GM20000 (cell line): ENCODE measurements at regions not wholly inside any gene's neighbourhood (a gene's known extent, or its start where the extent isn't known, plus 50 kb on each side); places are given as distances from the start of the nearest gene placed in this dataset.

Experiments used
- DNase-seq: peaks from one replicate; pipeline ENCODE4 v3.0.0; 2012; ENCODE audit warnings: low spot score
- TF ChIP-seq, protein P1 (sequence below): IDR thresholded peaks from 2 replicates; pipeline ENCODE4 v1.5.1; 2012; ENCODE audit warnings: mild to moderate bottlenecking, control low read depth; ENCODE audit errors: extremely low read depth, missing control alignments

DNA sequence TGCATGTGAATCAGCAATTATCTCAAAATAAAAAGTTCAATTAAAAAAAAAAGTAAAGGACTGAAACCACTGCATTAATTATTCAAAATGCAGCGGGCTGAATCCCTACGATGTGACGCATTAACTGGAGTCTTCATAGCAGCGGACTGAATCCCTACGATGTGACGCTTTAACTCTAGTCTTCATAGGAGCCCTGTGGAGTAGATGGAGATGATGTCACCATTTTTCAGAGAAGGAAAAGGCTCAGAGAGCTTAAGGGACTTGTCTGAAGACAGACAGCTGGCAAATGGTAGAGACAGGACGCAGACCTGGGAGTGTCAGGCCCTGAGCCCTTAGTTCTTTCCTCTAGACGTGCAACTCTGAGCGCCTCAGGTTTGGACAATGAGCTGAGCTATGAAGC lies 168.0 kb upstream of the MYL2 start:
- TF ChIP-seq, protein P1, sequence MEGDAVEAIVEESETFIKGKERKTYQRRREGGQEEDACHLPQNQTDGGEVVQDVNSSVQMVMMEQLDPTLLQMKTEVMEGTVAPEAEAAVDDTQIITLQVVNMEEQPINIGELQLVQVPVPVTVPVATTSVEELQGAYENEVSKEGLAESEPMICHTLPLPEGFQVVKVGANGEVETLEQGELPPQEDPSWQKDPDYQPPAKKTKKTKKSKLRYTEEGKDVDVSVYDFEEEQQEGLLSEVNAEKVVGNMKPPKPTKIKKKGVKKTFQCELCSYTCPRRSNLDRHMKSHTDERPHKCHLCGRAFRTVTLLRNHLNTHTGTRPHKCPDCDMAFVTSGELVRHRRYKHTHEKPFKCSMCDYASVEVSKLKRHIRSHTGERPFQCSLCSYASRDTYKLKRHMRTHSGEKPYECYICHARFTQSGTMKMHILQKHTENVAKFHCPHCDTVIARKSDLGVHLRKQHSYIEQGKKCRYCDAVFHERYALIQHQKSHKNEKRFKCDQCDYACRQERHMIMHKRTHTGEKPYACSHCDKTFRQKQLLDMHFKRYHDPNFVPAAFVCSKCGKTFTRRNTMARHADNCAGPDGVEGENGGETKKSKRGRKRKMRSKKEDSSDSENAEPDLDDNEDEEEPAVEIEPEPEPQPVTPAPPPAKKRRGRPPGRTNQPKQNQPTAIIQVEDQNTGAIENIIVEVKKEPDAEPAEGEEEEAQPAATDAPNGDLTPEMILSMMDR: no peak
- no peak for DNase-seq

DNA sequence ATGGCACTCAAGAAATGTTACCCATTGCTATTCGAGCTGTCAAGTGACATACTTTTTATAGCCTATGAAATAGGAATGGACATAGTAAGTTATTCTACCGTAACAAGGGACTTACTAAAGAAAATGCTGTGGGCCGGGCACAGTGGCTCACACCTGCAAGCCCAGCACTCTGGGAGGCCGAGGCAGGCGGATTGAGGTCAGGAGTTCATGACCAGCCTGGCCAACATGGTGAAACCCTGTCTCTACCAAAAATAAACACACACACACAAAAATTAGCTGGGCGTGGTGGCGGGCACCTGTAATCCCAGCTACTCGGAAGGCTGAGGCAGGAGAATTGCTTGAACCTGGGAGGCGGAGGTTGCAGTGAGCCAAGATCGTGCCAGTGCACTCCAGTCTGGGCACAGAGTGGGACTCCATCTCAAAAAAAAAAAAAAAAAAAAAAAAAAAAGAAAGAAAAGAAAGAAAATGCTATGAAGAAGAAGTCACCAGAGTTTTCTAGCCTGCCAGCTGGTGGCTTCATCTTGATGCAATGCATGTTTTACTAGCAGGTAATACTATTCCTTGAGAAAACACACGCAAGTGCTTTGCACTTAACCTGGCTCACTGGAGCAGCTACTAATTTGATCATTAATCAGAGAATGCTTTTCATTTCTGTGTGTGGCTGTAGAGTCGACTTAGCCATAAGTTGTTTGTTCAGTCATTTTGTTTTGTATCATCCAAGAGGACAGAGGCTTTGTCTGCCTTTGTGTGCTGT lies 166.7 kb upstream of the MYL2 start:
- TF ChIP-seq, protein P1: no peak
- DNase-seq: no peak

DNA sequence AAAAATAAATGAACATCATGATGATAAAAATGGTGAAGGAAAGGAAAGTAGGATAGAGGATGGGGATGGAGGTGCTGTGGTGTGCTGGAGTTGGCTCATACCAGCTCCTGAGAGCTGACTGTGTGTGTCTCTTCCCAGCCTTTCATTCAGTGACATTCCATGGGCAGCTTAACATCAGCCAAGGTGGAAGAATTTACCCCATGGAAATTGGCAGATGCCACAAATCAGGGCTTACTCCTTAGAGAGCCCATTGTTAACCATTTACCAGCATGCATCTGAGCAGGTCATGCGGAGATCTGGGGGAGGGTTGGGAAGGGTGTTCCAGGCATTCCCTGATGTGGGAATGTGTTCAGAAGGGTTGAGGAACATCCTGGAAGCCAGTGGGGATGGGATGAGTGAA lies 164.7 kb upstream of the MYL2 start:
- DNase-seq: no peak
- TF ChIP-seq, protein P1: no peak

DNA sequence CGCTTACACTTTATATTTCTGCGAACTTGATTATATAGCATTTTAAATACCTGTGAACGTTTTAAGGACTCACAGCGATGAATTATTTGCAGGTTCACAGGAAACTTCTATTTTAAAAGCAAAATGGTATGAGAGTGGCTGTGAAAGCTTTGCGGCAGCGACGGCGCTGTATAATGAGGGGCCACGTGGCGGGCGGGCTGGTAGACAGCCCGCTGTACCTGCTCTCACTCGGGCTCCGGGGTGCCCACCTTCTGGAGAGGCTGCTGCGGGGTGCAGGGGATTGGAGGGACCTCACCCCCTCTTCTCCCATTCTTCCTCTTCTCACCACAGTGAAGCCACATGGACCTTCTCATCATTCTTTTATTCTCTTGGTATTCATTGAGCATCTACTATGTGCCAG lies 164.2 kb upstream of the MYL2 start:
- TF ChIP-seq, protein P1: no peak
- DNase-seq: no peak

DNA sequence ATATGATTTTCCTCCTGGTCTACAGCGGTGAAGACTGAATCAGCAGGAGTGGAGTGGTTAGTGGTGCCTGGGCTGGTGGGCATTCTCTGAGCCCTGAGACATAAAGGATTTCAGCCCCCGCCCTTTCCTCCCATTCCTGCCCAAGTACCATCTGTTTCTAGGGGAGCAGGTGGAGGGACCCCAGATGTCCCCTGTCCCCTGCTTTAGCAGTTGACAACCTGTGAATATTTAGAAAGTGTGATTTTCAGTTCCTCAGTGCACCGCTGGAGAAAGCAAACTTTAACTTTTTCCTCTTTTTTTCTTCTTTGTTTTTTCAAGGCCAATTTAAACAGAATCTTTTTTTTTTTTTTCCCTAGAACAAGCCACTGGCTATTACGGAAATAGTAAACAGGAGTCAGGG lies 163.8 kb upstream of the MYL2 start:
- DNase-seq: no peak
- TF ChIP-seq, protein P1: no peak

DNA sequence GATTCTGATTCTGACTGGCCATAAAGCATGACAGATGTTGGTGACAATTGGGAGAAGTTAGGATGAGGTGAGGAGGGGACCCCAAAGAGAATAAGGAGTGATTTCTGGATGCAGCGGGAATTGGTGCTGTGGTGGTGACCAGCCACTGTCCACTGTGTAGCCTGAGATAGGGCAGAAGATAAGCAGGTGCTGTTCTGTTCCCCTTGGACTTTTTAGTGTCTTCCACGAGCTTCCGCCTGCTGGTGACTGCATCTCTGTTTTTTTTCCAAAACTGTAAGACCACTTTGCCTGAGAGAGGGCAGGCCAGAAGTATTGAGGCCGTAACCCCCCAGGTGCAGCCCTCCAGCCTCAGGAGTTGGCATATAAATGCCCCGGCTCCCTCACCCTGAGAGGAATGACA lies 161.2 kb upstream of the MYL2 start:
- DNase-seq: no peak
- TF ChIP-seq, protein P1: no peak

DNA sequence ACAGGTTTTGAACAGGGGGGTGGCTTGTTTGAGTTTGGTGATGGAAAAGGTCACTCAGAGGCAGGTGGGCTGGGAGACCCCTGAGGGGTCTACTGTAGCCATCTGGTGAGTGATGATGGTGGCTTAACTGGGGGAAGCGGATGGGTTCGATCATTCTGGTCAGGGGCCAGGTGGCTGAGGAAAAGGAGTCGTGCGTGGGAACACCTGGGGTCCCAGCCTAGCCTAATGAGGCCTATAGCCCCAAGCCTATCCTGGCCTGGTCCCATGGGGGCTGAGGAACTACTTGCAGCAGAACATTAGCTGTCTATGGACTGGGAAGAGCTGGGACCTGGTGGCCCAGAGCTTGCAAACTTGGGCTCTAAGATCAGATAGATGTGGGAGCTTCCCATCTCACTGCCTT lies 158.4 kb upstream of the MYL2 start:
- DNase-seq: no peak
- TF ChIP-seq, protein P1: no peak
